NCI-H526 (cell line): ENCODE measurements at regions not wholly inside any gene's neighbourhood (a gene's known extent, or its start where the extent isn't known, plus 50 kb on each side); places are given as distances from the start of the nearest gene placed in this dataset.
"Not testable (repeated sequence)": the region's sequence is repeated elsewhere in the genome, so short reads cannot be mapped to it uniquely, and the experiment has no call there.

ENCODE experiments used
- DNase-seq, 2 experiments: peaks; one replicate each; lab custom pipeline; 2025; lab: John Stamatoyannopoulos, UW

DNA sequence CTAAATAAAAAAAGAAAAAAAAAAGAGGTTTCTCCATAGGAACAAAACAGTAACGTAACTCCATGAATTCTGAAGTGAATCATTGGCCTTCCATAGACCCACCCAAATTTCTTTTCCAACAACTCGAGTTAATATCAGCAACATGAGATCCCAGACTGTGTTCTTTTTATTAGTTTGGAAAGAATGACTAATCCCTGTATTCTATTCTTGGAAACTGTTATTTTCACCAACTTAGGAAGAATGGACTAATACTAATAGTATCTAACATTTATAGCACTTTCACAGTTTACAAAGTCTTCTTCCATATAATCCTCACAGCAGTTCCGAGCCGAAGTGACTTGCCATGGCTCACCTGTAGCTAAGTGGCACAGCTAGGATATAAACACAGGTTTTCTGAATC is 72.7 kb upstream of the SLC4A7 start:
- DNase-seq, result no peak

DNA sequence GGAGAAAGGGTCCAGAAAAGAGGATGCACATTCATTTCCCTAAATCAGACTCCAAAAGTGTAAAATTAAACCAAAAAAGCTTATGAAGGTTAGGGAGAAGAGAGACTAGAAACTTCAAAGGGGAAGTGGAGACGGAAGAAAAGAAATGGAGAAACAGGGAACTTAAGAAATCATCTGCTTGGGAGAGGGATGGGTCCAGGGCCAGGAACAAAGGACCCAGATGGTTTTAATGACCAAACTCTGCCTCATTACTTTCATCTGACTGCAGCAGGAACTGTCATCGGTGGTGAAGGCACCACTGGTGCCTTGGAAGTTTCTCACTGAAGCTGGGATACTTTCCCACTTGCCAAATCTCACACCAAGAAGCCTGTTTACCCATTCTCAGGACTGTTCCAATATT is 70.5 kb upstream of the SLC4A7 start:
- DNase-seq, result no peak

DNA sequence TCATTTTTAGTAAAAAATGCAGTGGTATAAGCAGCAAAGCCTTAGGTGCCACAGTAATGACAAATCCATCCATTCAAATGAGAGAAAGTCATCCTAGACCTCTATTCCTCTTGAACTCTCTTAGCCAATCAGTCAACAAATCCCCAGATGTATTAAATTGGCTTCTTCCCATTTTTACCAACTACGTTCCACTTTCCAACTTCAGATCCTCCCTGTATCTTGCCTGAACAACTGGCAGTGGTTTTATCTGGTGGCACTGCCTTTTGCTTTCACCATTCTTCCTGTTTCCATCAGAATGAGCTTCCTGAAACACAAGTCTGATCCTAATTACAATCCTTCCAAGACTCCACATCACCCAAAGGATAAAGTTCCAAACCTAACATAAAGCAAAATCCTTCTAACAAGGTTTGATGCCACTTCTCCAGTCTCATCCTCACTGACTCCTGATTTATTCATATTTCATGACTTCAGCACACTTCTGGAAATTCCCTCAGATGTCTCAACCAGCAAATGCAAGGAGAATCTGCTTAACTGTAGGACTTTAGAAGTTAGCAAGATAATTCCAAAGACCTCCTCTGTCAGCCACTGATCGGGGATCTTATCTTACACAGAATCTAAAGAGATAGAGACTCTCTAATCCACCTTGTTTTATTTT is 69.8 kb upstream of the SLC4A7 start:
- DNase-seq, result no peak

DNA sequence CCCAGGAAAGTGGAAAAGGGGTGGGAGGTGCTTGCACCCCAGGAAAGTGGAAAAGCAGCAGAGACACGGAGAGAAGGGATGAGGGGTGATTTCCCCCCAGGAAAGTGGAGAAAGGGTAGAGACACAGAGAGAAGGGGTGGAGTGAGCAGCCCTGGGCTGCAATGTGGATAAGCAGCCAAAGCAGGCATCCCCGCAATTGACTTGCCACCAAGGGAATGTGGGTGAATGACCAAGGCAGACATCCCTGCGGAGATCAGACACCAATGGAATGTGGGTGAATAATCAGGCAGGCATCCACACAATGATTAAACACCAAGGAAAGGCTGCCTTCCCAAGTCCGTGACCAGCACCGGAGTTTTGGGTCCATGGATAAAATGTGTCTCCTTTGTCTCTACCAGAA is 68.5 kb upstream of the SLC4A7 start:
- not testable (repeated sequence) for DNase-seq

DNA sequence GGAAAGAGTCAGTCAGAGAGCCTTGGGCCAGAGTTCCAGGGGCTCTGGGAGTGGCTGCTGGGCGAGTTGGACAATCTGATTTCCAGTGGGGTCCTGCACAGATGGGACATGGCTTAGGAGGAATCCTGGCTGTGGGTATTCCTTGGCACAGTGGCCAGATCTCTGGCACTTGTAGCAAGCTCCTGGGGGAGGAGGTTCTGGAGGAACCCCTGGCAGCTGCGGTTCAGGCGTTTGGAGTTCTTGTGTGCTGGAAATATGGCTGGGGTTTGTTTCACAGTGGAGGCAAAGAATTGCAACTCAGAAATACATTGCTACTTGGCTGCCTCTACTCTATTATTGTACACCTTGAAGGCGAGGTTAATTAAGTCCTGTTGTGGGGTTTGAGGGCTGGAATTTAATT is 67.2 kb upstream of the SLC4A7 start:
- DNase-seq, result not testable (repeated sequence)

DNA sequence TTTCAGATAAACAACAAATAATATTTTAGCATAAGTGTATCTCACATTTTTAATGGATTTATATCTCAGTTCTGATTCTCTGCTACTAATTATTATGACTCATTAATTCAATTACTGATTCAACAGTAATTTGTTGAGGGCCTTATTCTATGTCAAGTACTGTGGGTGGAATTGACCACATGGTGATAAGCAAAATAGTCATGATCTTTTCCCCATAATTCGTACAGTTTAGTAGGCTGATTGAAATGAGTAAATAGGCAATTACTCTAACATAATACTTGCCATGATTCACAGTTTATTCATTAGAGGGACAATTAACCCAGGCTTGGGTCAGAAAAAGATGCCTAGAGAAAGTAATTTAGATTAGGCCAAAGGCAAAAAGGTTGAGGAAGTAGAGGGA is 60.9 kb upstream of the SLC4A7 start:
- DNase-seq, result no peak

DNA sequence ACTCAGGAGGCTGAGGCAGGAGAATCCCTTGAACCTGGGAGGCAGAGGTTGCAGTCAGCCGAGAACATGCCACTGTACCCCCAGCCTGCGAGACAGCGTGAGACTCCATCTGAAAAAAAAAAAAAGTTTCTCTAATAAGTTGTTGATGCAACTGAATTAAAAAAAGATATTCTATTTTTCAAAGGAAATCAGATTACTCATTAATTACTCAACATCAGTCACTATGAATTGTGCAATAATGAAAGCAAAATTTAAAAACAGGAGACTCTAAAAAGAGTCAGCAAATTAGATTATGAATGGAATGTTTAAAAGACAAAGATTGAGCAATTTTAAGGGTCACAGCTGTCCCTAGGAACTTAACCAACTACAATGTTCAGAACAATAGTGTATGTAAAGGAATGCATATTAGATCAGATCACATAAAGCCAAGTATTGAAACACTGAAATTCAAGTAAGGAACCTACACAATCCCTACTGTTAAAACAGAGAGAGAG is 60.2 kb upstream of the SLC4A7 start:
- DNase-seq, result no peak

DNA sequence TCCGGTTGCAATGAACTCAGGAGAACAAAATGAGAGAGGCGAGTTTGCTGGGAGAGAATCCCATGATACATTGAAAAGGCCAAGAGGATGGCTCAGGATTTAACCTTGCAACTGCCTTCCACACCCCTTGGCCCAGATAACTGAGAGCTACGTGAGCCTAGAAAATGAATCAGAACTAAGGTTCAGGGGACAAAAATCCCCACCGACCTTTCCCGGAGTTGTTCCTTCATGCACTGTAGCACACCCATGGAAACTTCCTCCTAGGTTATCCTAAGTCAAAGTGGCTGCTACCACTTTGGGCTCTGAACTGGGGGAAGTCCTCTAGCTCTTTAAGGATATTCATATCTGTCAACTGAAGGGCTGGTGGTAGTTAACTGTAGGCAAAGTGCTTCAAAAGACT is 58.3 kb upstream of the SLC4A7 start:
- no peak for DNase-seq

DNA sequence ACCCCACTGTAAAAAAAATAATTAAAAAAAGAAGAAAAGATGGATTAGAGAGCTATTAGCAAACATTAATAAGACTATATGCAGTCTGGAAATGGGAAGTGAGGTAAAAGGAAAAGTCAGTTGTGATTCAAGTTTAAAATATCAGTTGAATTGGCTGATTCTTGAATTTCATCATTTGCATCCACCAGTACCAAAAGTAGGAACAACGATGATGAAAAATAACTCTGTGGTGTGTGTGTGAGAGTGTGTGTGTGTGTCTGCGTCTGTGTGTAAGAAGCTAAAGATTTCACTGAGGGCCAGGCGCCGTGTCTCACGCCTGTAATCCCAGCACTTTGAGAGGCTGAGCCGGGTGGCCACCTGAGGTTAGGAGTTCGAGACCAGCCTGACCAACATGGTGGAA is 56.0 kb upstream of the SLC4A7 start:
- no peak for DNase-seq

DNA sequence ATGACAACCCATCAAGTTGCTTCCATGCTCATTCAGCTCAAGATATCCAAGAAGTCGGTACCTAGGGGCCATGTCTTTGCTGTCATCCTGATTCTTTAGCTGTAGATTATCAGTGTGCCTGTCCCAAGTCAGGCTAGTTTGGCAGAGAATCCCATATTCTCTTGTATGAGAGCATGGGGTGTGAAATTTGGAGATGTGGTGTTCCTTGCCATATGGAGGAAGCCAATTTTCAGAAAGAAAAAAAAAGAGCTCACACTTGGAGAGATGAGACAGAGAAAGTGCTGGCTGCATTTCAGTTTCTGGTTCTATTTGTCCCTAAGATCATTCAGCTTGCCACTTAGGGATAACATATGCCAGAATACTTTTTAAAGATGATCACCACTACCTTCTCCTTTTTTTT is 52.3 kb upstream of the SLC4A7 start:
- no peak for DNase-seq

DNA sequence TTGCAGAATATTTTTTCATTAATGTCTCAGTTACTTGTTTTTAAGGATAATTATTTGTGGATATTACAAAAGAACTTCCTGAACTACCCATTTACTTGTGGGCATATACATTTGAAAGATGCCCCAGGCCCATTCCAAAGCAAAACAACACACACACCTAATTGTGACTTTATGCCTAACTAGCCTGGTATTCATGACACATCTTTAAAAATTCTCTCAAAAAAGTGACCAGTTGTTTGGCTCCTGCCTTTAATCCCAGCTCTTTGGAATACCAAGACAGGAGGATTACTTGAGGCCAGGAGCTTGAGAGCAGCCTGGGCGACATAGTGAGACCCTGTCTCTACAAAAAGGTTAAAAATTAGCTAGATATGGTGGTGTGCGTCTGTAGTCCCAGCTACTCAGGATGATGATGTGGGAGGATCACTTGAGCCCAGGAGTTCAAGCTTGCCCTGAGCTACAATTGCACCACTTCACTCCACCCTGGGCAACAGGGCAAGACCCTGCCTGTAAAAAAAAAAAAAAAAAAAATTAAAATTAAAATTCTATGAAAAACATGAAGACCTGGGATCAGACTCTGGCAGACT is 51.7 kb upstream of the SLC4A7 start:
- no peak for DNase-seq

DNA sequence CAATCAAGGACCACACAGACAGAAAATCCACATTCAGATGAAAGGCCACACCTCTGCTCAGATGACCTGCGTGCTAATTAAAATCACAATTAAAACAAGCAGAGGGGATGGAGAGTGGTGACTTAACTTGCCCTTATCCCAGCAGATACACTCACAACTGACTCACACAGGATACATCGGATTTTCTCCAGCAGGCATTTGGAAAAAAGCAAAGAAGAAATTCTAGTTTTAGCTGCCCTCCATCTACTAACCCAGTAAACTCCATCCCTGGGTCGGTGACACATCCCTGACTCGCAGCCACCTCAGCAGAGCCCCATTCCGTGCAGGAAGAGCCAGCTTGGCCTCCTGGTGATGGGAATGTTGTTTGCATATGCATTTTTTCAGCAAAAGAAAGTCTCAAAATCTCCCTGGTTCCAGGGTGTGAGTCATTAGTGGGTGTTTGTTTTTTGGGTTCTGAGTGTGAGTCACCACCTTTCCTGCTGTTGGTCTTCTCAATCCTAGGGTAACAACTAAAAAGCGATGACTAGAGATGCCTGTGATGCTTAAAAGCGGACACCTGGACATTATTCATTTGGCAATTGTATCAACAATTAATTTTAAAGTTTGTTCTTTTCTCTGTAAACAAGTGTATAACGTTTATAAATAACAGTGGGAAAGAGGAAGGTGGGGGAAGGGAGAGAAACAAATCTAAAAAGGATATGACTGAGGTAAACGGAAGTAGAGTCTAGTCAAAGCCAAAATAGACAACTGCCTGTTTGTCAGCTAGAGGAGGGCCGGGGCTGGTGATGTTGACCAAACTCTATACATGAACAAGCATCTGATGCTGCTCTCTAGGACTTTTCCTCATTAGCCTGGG is 49.8 kb upstream of the SLC4A7 start:
- no peak for DNase-seq
